ENCODE measurements at regions not wholly inside any gene's neighbourhood (a gene's known extent, or its start where the extent isn't known, plus 50 kb on each side); places are given as distances from the start of the nearest gene placed in this dataset.
"Not testable (repeated sequence)": the region's sequence is repeated elsewhere in the genome, so short reads cannot be mapped to it uniquely, and the experiment has no call there.

GRCh38 chr11:90717522-90717921 is 494.7 kb upstream of the CHORDC1 start:
- no peak for DNase-seq

- DNase-seq = no peak
Observed at GRCh38 chr11:90705661-90706060, 482.8 kb upstream of the CHORDC1 start.

- DNase-seq = no peak
Observed at GRCh38 chr11:90704510-90704909, 481.7 kb upstream of the CHORDC1 start.

DNA sequence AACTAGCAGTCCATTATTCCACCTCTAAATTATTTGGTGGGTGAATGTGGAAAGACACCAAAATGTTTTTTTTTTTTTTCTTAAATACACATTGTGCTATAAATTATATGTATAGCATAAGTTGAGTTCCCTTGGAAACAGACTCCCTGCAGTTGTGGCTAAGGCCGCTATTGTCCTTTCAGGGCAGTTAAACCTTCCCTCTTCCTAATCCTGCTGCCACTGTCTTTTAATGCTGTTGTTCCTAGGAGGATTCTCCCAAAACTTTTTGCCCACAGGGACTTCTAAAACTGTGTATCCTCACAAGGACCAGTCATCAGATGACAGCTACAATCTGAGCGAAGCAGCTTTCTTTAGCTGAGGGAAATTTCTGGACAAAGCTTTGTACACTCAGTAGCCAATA is 478.9 kb upstream of the CHORDC1 start:
- DNase-seq = no peak

- no peak for DNase-seq
Observed at GRCh38 chr11:90700789-90701439, 478.1 kb upstream of the CHORDC1 start.

GRCh38 chr11:90699791-90700400 is 477.0 kb upstream of the CHORDC1 start:
- no peak for DNase-seq

GRCh38 chr11:90698238-90698637 is 475.4 kb upstream of the CHORDC1 start:
- no peak for DNase-seq

- DNase-seq = not testable (repeated sequence)
Observed at GRCh38 chr11:90675496-90675895, 452.6 kb upstream of the CHORDC1 start.

GRCh38 chr11:90669094-90669493 is 446.2 kb upstream of the CHORDC1 start:
- no peak for DNase-seq

DNA sequence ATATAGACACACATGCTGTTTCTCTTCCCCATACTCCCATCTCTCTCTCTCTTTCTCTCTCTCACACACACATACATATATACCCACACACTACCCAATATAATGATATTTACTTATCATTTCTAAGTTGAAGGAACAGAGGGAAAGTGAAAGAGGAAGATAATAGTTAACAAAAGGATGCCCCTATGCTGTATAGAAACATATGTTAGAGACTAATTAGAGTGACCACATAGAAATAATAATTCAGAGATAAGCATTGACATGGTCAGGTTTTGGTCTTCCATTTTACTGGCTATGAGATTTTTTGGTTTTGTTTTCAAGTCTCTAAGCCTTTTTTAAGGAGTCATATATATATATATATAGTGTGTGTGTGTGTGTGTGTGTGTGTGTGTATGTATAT is 445.7 kb upstream of the CHORDC1 start:
- no peak for DNase-seq

- no peak for DNase-seq
Observed at GRCh38 chr11:90661233-90661632, 438.4 kb upstream of the CHORDC1 start.

- no peak for DNase-seq
Observed at GRCh38 chr11:90656171-90656570, 433.3 kb upstream of the CHORDC1 start.

GRCh38 chr11:90650153-90650552 is 427.3 kb upstream of the CHORDC1 start:
- no peak for DNase-seq

DNA sequence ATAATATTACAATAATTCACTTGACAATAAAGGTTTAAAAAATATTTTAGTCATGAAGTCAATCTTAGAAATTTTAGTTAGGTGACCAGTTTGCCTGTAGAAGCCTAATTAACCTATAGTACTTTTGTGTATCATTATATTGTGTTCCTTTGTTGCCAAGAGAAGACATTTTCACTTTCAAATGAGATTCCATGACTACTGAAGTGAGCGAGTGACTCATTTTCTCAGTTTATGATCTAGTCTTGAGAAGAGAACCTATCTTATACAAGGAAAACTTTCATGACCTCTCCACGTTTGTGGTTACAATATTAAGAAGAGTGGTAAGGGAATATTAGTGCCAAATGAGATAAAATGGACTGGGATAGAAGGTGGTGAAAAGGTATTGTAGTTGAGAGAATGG is 423.9 kb upstream of the CHORDC1 start:
- no peak for DNase-seq

- no peak for DNase-seq
Observed at GRCh38 chr11:90646266-90646665, 423.4 kb upstream of the CHORDC1 start.

GRCh38 chr11:90639461-90639993 is 416.7 kb upstream of the CHORDC1 start:
- no peak for DNase-seq

DNA sequence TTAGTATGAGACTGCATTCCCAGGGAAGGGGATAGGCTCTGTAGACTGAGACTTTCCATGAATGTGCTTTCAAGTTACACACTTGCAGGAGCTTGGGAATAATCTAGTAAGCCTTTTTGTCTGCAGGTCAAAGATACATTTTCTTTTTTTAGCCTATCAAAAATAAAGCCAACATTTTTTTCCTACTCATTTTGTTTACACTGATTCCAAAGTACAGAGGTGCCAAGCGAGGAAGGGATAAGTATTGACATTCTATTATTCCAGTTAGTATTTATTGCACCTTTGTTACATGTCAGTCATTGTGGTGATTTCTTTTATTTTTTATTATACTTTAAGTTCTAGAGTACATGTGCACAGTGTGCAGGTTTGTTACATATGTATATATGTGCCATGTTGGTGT is 413.0 kb upstream of the CHORDC1 start:
- no peak for DNase-seq

DNA sequence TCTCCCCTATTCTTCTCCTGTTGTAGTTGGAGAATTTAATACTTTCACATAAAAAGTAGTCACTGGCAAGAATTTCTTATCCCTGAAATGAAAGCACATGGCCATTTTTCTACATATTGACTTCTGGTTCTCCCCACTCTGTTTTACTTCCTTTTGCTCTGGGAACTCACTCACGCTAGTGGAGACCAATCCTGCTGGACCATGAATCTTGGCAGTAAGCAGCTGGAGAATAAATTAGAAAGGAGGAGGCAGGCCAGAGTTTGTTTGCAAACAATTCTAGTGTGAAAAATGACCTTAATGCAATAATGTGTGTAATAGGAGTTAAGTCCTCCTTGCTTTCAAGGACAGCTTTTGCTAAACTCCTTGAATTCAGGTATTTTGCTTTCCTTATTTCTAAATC is 412.3 kb upstream of the CHORDC1 start:
- no peak for DNase-seq

DNA sequence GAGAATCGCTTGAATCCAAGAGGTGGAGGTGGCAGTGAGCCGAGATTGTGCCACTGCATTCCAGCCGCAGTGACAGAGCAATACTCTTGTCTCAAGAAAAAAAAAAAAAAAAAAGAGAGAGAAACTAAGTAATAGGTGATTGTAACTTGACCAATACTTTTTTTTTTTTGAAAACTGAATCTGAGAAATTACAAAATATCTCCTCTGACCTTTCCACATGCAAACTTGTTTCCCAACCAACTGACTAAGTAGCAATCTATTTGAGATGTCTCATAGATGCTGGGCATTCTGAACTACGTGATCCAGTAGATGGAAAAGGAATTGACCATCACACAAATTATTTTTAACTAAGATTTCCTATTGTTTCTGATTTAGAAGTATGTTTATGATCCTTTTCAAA is 407.3 kb upstream of the CHORDC1 start:
- DNase-seq = no peak

DNA sequence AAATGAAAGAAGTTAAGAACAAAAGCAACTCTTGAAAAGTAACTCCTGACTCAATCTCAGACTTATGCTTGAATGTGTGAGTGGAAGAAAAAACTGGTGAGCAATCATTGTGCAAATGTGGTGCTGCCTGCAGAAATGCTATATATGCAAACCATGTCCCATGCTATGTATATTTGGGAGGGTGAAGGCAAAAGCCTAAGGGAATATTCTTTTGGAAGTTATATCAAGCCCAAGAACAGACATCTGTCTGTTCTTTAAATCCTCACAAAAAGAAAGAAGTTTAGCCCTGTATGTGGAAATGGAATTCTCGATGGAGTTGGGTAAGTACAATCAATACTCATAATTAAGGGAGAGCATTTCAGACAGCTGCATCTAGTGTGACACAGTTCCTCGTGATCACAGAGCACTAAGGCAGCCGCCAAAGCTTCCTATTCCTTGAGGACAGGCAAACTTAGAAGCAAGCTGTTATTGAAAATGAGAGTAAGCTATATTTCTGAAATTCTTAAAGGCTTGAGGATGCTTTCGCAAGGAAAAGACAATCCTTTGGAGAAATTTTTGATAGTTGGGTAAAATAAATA is 406.5 kb upstream of the CHORDC1 start:
- no peak for DNase-seq

DNA sequence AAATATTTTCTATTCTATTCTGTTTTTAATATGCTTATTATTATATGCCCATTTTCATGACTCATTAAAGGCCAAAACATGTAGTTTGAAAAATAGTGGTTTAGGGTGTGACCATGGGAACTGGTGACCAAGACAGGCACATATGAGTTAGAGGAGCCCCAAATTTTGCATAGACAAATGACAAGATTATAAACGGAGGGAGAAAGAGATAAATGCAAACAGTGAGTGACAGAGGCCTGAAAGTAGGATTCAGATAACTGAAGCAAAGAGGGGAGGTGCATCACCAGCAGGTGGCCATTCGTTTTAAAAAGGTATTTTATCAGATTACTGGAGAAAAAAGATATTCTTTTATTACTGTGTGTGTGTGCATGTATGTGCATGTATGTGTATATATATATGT is 391.5 kb upstream of the CHORDC1 start:
- no peak for DNase-seq

- DNase-seq = not testable (repeated sequence)
Observed at GRCh38 chr11:90613037-90613436, 390.2 kb upstream of the CHORDC1 start.

GRCh38 chr11:90606721-90607120 is 383.9 kb upstream of the CHORDC1 start:
- DNase-seq = no peak

DNA sequence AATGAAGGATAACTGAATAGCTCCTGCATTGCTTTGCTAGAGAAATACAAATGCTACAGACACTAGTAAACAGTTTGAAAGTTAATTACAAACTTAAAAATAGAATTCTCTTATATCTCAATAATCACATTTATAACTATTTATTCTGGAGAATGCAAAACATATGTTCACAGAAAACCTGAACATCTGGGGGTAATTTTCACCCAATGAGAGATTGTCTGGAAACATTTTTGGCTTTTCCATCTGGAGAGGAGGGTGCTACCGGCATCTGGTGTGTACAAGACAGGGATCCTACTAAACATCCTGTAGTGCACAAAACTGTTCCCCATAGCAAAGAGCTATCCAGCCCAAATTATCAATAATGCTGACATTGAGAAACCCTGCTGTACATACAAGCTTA is 378.4 kb upstream of the CHORDC1 start:
- DNase-seq = no peak
